Stromal cell of bone marrow (primary cell): ENCODE measurements at regions not wholly inside any gene's neighbourhood (a gene's known extent, or its start where the extent isn't known, plus 50 kb on each side); places are given as distances from the start of the nearest gene placed in this dataset.

Experiments
- DNase-seq: peaks from one replicate; pipeline ENCODE4 v3.0.0-alpha.2; 2012; ENCODE audit warnings: low read depth

DNA sequence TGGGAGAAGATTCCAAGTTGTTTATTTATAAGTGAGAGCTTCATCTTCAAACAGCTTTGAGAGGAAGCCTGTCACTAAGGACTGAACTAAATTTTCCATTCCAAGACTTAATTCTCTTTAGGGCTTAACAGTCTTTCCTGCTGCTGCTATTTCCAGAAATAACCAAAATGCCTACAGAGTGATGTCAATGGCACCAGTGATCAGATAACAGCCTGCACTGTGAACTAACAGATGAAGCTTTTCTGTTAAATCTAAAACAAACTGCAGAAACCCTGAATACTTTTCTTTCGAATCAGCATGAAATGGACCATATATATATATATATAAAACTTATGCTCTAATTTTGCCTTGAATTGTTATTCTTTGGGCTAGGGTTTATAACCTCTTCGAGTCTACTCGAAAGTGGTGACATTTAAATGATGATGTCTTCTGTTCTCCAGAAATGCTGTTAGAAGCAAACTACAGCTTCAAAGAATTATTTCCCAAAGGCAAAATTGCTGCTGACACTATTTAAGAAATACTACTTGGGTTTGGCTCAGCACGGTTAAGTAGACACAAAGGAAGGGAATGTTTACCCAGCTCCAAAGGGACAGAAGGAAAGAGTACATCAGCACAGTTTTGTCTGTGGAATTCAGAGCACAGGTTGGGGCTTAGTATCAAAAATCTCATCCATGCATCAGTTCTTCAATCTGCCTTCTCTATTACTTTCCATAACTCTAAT is 238.5 kb upstream of the LRRN1 start:
- peak; percentile 6 for DNase-seq

DNA sequence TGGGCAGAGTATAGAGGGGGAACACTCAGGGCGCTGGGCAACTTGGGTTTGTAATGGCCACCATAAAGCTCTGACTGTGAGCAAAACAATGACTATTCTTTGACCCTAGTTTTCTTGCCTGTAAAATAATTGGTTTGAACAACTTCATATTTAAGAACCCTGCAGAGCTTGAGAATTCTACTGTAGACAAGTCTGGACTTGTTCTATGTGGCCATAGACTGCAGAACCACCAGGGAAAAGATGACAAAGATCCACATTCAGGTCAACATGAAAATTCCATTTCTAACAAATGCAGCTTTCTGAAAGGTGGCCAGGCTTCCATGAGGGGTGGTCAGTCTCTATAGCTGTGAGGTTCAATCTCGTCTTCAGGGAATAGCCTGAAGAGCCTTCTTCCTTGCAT is 239.4 kb upstream of the LRRN1 start:
- DNase-seq = no peak

GRCh38 chr3:3556078-3556477 is 243.2 kb upstream of the LRRN1 start:
- DNase-seq = no peak

GRCh38 chr3:3553236-3553635 is 246.0 kb upstream of the LRRN1 start:
- no peak for DNase-seq

DNA sequence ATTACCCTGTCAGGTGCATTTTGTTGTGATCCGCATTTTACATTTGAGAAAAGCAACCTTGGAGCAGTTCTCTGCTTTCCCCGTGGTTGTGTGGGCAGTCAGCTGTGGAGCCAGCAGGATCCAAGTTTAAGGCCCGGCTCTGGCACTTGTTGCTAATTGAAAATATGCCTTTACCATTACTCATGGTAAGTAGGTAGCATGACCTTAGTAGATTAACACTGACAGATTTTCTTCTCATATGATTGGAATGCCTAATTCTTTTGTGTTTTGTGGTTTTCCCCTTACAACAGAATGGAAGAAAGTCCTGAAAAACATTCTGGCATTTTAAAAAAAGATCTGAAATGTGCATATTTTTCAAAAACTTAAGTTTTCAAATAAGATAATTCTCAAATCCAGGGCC is 246.5 kb upstream of the LRRN1 start:
- DNase-seq = no peak

GRCh38 chr3:3551981-3552380 is 247.2 kb upstream of the LRRN1 start:
- DNase-seq = no peak

- DNase-seq = no peak
These were observed 253.9 kb upstream of the LRRN1 start for GRCh38 chr3:3545360-3545759.

DNA sequence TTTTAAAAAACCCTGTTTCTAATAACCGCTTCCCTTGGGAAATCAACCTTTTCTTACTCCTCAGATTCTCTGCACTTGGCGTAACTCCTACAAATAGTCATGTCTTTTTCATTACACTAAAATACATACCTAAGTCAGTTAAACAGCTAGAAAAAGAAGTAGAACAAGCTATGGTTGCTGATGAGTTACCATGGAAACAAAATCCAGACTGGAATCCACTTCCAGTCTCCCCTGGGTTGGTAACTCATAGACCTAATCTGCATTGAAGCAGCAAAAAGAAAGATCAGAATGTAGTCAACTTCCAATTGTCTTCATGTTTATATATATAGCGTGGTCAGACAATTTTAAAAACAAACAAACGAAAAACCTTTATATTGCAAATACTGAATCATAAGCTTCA is 260.8 kb upstream of the LRRN1 start:
- no peak for DNase-seq

DNA sequence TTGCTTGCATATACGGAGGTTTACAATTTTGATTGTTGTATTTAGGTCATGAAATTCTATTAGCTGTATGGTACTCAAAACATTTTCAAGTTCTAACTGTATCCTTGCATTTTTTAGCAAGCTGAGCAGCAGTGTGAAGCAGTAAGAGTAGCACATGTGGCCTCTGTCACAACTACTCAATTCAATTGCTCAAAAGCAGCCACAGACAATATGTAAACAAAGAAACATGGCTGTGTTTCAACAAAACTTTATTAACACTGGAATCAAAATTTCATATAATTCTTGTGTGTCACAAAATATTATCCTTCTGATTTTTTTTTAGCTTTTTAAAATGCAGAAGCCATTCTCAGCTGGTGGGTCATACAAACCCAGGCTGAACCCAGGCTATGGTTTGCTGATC is 266.7 kb upstream of the LRRN1 start:
- no peak for DNase-seq

GRCh38 chr3:3531476-3531875 is 267.8 kb upstream of the LRRN1 start:
- no peak for DNase-seq

GRCh38 chr3:3519266-3519665 is 280.0 kb upstream of the LRRN1 start:
- no peak for DNase-seq

GRCh38 chr3:3516996-3517395 is 282.2 kb upstream of the LRRN1 start:
- DNase-seq = no peak

GRCh38 chr3:3516384-3516783 is 282.8 kb upstream of the LRRN1 start:
- DNase-seq = no peak

DNA sequence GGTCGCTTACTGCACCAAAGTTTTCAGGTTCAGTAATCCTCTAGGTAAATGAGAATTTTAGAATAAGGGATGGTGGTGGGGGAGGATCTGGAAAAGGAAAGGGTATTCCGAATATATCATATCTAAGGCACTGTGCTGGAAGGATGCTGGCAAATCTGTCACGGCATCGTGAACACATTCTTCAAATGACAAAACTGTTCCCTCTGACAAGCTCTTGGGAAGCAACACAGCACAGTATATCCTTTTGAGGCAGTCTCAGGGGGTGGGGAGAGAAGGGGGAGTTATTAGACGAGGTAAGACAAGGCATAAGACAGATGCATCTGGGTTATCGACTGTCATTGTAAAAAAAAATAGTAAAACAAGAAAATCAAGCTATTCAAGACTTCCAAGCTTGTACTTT is 289.6 kb upstream of the LRRN1 start:
- no peak for DNase-seq

DNA sequence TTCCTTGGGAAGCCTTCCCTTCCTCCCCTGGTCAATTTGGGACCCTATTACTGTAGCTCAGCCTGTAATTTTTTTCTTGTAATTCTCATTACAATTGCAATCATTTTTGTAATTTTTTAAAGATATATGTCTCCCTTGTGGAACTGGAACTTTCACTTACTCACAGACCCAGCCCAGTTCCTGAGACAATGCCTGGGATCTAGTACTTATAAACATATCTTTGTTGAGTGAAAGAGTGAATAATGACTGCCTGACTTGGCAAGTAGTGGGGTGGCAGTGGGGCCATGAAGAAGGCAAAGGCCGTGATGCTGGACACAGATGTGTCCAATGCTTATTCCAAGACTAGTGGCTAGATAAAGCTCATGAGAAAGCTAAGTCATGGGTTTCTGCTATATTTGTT is 294.5 kb upstream of the LRRN1 start:
- no peak for DNase-seq

GRCh38 chr3:3503411-3503810 is 295.8 kb upstream of the LRRN1 start:
- no peak for DNase-seq

GRCh38 chr3:3499987-3500386 is 299.2 kb upstream of the LRRN1 start:
- no peak for DNase-seq

DNA sequence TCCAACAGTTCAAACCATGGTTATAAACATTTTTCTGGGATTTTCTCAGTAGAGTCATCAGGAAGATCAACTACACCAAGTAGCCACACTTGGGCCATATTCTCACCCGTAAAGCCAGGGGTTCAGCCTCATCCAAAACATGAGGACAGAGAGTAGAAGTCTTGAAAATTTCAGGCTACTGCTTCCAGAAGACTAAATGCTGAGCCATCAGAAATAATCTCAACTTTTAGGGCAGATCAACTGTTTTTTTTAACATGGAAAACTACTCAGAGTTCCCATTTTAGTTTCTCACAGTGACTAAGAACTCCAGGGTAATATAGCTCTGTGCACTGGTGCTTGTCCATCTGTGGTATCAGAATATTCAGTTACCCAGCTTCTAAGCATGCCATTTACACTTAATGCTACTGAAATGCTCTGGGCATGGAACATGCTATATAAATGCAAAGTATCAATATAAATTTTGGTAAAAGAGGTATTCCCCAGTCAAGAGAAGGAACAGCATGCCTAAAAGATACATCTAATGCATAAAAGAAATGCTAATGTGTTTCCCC is 300.1 kb upstream of the LRRN1 start:
- DNase-seq = no peak

DNA sequence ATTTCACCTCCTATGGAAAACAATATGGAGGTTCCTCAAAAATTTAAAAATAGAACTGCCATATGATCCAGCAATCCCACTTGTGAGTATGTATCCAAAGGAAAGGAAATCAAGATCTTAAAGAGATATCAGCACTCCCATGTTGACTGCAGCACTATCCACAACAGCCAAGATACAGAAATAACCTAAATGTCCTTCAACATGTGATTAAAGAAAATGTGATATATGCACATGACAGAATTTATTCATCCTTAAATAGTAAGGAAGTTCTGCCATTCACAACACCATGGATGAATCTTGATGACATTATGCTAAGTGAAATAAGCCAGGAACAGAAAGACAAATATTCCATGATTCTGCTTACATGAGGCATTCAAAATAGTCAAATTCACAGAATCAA is 303.6 kb upstream of the LRRN1 start:
- DNase-seq = no peak

DNA sequence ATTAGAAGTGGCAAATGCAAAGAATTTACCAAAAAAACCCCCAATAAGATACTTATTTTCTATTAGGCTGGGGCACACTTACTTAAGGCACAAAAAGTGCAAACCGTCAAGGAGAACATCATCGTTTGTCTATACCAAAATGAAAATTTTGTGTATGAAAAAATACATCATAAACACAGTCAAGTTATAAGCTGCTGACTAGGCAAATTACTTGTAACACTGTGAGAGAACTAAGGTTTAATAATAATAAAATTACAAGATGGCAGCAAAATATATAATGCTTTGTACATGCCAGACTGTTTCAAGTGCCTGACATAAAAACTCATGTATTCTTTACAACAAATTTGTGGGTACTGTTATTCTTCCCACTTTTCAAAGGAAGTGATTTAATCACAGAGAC is 297.2 kb upstream of the CRBN start:
- no peak for DNase-seq

DNA sequence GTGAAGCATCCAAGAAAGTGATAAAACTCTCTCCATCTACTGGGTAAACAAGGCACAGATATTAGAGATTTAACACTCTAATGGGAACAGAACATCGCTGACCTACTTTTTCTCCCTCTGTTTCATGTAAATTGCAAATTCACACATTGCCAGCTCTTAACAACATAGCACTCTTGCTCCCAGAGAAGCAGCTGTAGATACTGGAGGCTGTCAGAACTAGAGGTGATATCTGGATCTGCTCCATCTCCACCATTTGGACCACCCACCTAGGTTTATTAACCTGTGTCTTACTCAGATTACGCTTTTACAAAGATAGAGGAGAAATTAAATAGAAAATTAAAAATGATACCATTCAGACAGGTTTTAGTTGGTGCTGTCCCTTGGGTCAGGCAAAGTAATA is 289.1 kb upstream of the CRBN start:
- no peak for DNase-seq

DNA sequence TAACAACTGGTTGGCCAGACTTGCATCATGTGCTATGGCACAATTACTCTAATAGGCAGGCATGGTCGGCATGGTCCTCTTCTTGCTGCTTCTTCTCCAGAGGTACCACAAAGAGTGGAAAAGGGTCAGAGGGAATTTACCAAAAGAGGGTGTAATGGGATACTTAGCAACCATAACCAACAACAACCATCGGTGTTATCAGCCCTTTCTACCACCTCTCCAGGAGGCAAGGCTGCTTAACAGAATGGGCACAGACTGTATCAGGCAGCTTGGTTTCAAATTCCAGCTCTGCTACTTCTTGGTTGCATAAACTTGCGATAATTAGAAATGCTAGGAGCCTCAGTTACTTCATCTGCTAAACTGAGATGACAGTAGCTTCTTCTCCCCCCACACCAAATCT is 284.6 kb upstream of the CRBN start:
- no peak for DNase-seq

- DNase-seq = no peak
These were observed 281.8 kb upstream of the CRBN start for GRCh38 chr3:3461317-3461716.

- no peak for DNase-seq
These were observed 269.0 kb upstream of the CRBN start for GRCh38 chr3:3448468-3448867.
